ENCODE measurements at regions not wholly inside any gene's neighbourhood (a gene's known extent, or its start where the extent isn't known, plus 50 kb on each side); places are given as distances from the start of the nearest gene placed in this dataset.

DNA sequence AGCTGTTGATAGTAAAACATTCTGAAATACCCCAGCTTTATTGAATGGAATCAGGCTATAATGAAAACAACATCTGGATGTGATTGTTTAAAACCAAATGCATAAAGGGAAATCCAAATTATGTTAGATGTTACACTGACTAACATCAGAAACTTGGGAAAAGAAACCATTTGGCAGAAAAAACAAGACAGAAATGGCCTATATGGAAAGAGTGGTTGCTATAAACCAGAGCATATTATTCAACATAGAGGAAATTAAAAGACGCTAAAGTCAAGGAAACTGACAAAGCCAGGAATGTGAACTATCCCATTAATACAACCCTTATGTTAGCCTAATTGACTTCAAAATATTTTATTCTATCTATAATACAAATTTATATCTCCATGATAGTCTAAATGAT, 53.0 kb upstream of the CABCOCO1 start:
- TF ChIP-seq, protein P1, sequence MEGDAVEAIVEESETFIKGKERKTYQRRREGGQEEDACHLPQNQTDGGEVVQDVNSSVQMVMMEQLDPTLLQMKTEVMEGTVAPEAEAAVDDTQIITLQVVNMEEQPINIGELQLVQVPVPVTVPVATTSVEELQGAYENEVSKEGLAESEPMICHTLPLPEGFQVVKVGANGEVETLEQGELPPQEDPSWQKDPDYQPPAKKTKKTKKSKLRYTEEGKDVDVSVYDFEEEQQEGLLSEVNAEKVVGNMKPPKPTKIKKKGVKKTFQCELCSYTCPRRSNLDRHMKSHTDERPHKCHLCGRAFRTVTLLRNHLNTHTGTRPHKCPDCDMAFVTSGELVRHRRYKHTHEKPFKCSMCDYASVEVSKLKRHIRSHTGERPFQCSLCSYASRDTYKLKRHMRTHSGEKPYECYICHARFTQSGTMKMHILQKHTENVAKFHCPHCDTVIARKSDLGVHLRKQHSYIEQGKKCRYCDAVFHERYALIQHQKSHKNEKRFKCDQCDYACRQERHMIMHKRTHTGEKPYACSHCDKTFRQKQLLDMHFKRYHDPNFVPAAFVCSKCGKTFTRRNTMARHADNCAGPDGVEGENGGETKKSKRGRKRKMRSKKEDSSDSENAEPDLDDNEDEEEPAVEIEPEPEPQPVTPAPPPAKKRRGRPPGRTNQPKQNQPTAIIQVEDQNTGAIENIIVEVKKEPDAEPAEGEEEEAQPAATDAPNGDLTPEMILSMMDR (conservative IDR thresholded peaks at IDR 0.05; ENCODE audit: low read depth, low read length) = no peak
- no peak for TF ChIP-seq EZH2 (IDR thresholded peaks at IDR 0.05; ENCODE audit: low read length, unreplicated experiment)

All from PC-3 (cell line).